Mammary epithelial cell (primary cell): ENCODE measurements at regions not wholly inside any gene's neighbourhood (a gene's known extent, or its start where the extent isn't known, plus 50 kb on each side); places are given as distances from the start of the nearest gene placed in this dataset.

ENCODE experiments used
- EZH2 ChIP-seq: IDR thresholded peaks from 2 replicates; pipeline ENCODE4 v1.6.1; 2012; ENCODE audit warnings: low read length, inconsistent platforms, borderline replicate concordance
- TF ChIP-seq, protein P1 (sequence below), 2 donors: IDR thresholded peaks in 1 of 2; conservative IDR thresholded peaks in 1 of 2; 2 replicates each; pipeline ENCODE4 v1.5.1; 2011 to 2012; ENCODE audit warnings: inconsistent platforms in 2 of 2, low read length in 2 of 2, mild to moderate bottlenecking in 2 of 2, control low read depth in 1 of 2, low read depth in 1 of 2; ENCODE audit not compliant: insufficient read depth in 1 of 2; ENCODE audit errors: extremely low read depth in 1 of 2

DNA sequence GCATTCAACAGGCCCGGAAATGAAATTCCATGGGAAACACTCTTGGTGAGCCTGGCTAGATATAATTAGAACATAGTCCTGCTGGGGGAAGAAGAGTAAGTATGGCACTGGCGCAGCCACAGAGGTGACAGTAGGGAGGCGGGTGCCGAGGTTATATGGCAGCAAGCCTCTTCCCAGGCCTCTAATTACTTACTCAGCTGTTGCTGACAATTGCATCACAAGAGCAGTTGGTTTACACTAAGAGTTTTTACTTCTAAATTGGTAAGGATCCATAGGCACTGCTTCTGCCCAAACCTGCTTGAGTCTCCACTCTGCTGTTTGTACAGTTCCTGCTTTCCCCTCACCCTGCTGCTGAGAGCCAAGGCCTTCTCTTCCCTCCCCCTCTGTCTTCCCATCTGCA is 93.3 kb upstream of the DUSP5 start:
- TF ChIP-seq, protein P1, sequence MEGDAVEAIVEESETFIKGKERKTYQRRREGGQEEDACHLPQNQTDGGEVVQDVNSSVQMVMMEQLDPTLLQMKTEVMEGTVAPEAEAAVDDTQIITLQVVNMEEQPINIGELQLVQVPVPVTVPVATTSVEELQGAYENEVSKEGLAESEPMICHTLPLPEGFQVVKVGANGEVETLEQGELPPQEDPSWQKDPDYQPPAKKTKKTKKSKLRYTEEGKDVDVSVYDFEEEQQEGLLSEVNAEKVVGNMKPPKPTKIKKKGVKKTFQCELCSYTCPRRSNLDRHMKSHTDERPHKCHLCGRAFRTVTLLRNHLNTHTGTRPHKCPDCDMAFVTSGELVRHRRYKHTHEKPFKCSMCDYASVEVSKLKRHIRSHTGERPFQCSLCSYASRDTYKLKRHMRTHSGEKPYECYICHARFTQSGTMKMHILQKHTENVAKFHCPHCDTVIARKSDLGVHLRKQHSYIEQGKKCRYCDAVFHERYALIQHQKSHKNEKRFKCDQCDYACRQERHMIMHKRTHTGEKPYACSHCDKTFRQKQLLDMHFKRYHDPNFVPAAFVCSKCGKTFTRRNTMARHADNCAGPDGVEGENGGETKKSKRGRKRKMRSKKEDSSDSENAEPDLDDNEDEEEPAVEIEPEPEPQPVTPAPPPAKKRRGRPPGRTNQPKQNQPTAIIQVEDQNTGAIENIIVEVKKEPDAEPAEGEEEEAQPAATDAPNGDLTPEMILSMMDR (conservative IDR thresholded peaks at IDR 0.05 in 1 of 2, IDR thresholded peaks at IDR 0.05 in 1 of 2; ENCODE audit: extremely low read depth in 1 of 2, insufficient read depth in 1 of 2, low read depth in 1 of 2, low read length in 2 of 2): no peak
- TF ChIP-seq EZH2: no peak
